NT2/D1 (cell line): ENCODE measurements at regions not wholly inside any gene's neighbourhood (a gene's known extent, or its start where the extent isn't known, plus 50 kb on each side); places are given as distances from the start of the nearest gene placed in this dataset.

ENCODE experiments used
- YY1 ChIP-seq: IDR thresholded peaks from 2 replicates; pipeline ENCODE4 v1.6.1; 2011; ENCODE audit not compliant: insufficient read length, insufficient read depth
- ZNF274 ChIP-seq: IDR thresholded peaks from 2 replicates; pipeline ENCODE4 v1.6.1; 2011; ENCODE audit warnings: mild to moderate bottlenecking, low read depth, low read length

- no peak for TF ChIP-seq YY1
- TF ChIP-seq ZNF274: no peak
These were observed 137.0 kb upstream of the MED14 start for GRCh38 chrX:40872351-40872750.
